IMR-90 (cell line): ENCODE measurements at regions not wholly inside any gene's neighbourhood (a gene's known extent, or its start where the extent isn't known, plus 50 kb on each side); places are given as distances from the start of the nearest gene placed in this dataset.

ENCODE experiments used
- ATAC-seq: fragments of 200-7000 bp; cut with Tn5 transposase; 2 replicates; pipeline ENCODE4 v1.9.1; 2020; ENCODE audit warnings: low read depth, mild to moderate bottlenecking, moderate library complexity
- BruUV-seq: library from RNA; stranded (reverse); fragments of 400-500 nt; replicated peaks from 2 replicates; lab custom pipeline; 2021; lab: Mats Ljungman, UMichigan
- CTCF ChIA-PET: fragments of 300-600 bp; formaldehyde crosslinking; extraction: SDS; loops from one replicate; lab custom pipeline; 2021; ENCODE audit warnings: antibody characterized with exemption; lab: Yijun Ruan, JAX
- POLR2A ChIA-PET: fragments of 300-600 bp; sonication (Branson Sonifier 250); formaldehyde crosslinking; loops from one replicate; lab custom pipeline; 2022; ENCODE audit warnings: antibody characterized with exemption; ENCODE audit not compliant: unreplicated experiment; lab: Charles Lee
- DNase-seq: peaks from one replicate; pipeline ENCODE4 v3.0.0; 2013
- H2AFZ ChIP-seq: replicated peaks from 2 replicates; pipeline ENCODE3; 2013; ENCODE audit warnings: low read length, mild to moderate bottlenecking; ENCODE audit not compliant: poor library complexity
- H2AK5ac ChIP-seq: 2 replicates; pipeline ENCODE4 v1.6.1; 2013; ENCODE audit warnings: low read depth, low read length, inconsistent platforms
- H2AK9ac ChIP-seq: replicated peaks from 2 replicates; pipeline ENCODE3; 2013; ENCODE audit warnings: mild to moderate bottlenecking, low read depth, low read length, moderate library complexity; ENCODE audit not compliant: poor library complexity
- H2BK120ac ChIP-seq: 2 replicates; pipeline ENCODE4 v1.6.1; 2013; ENCODE audit warnings: low read depth, low read length, inconsistent platforms
- H2BK15ac ChIP-seq: 3 replicates; pipeline ENCODE4 v1.6.1; 2013; ENCODE audit warnings: low read depth, low read length, inconsistent platforms
- H2BK20ac ChIP-seq: 2 replicates; pipeline ENCODE4 v1.6.1; 2013; ENCODE audit warnings: low read depth, mild to moderate bottlenecking, inconsistent platforms, low read length, moderate library complexity
- H2BK5ac ChIP-seq: 2 replicates; pipeline ENCODE4 v1.6.1; 2013; ENCODE audit warnings: mild to moderate bottlenecking, low read depth, low read length, inconsistent platforms; ENCODE audit not compliant: poor library complexity, severe bottlenecking
- H3K14ac ChIP-seq: replicated peaks from 2 replicates; pipeline ENCODE4 v1.6.1; 2013; ENCODE audit warnings: low read depth, low read length, inconsistent platforms
- H3K18ac ChIP-seq: 2 replicates; pipeline ENCODE4 v1.6.1; 2013; ENCODE audit warnings: low read depth, low read length, control low read depth
- H3K23ac ChIP-seq: 2 replicates; pipeline ENCODE4 v1.6.1; 2013; ENCODE audit warnings: low read depth, low read length, inconsistent platforms
- H3K27ac ChIP-seq: 2 replicates; pipeline ENCODE4 v1.5.1; 2013; ENCODE audit warnings: mild to moderate bottlenecking, control low read depth, low read length; ENCODE audit not compliant: insufficient read depth
- H3K27me3 ChIP-seq: 2 replicates; pipeline ENCODE4 v1.6.1; 2013; ENCODE audit warnings: low read length; ENCODE audit not compliant: control insufficient read depth, insufficient read depth
- H3K36me3 ChIP-seq: 2 replicates; pipeline ENCODE4 v1.6.1; 2013; ENCODE audit warnings: low read length, mixed read lengths; ENCODE audit not compliant: control insufficient read depth, insufficient read depth
- H3K4ac ChIP-seq: 2 replicates; pipeline ENCODE4 v1.6.1; 2013; ENCODE audit warnings: low read depth, low read length, inconsistent platforms
- H3K4me1 ChIP-seq: 2 replicates; pipeline ENCODE4 v1.6.1; 2013; ENCODE audit warnings: low read length, mixed read lengths; ENCODE audit not compliant: control insufficient read depth, insufficient read depth
- H3K4me2 ChIP-seq: 2 replicates; pipeline ENCODE4 v1.6.1; 2013; ENCODE audit warnings: low read depth, mild to moderate bottlenecking, control low read depth, low read length, moderate library complexity
- H3K4me3 ChIP-seq: 2 replicates; pipeline ENCODE4 v1.5.1; 2013; ENCODE audit warnings: low read depth, mild to moderate bottlenecking, control low read depth, low read length, moderate library complexity; ENCODE audit not compliant: insufficient read depth
- H3K56ac ChIP-seq: 2 replicates; pipeline ENCODE4 v1.6.1; 2013; ENCODE audit warnings: low read length, inconsistent platforms; ENCODE audit not compliant: insufficient read depth; ENCODE audit errors: extremely low read depth
- H3K79me1 ChIP-seq, 2 experiments: 2 replicates each; pipeline ENCODE4 v1.6.1; 2013; ENCODE audit warnings: low read length in 2 of 2, inconsistent platforms in 1 of 2, low read depth in 1 of 2
- H3K9ac ChIP-seq: 2 replicates; pipeline ENCODE4 v1.6.1; 2013; ENCODE audit warnings: low read depth, low read length, control low read depth
- H3K9me1 ChIP-seq: 2 replicates; pipeline ENCODE4 v1.6.1; 2013; ENCODE audit warnings: low read length, inconsistent platforms; ENCODE audit not compliant: insufficient read depth
- H3K9me3 ChIP-seq: 2 replicates; pipeline ENCODE4 v1.6.1; 2013; ENCODE audit warnings: low read length; ENCODE audit not compliant: control insufficient read depth, insufficient read depth
- H4K20me1 ChIP-seq: 2 replicates; pipeline ENCODE4 v1.6.1; 2013; ENCODE audit warnings: low read length, inconsistent platforms; ENCODE audit not compliant: insufficient read depth
- H4K5ac ChIP-seq: 2 replicates; pipeline ENCODE4 v1.6.1; 2013; ENCODE audit warnings: mild to moderate bottlenecking, low read depth, low read length, control low read depth
- H4K8ac ChIP-seq, 2 experiments: 2 replicates each; pipeline ENCODE4 v1.6.1; 2013; ENCODE audit warnings: low read depth in 2 of 2, low read length in 2 of 2, control low read depth in 1 of 2, inconsistent platforms in 1 of 2
- H4K91ac ChIP-seq: 2 replicates; pipeline ENCODE4 v1.6.1; 2013; ENCODE audit warnings: low read depth, low read length, inconsistent platforms; ENCODE audit not compliant: insufficient read depth
- BHLHE40 ChIP-seq: fragments of 150-350 bp; IDR thresholded peaks from 2 replicates; pipeline ENCODE4 v1.6.1; 2016; ENCODE audit warnings: mild to moderate bottlenecking, low read depth, low read length
- CEBPB ChIP-seq: IDR thresholded peaks from 2 replicates; pipeline ENCODE4 v1.6.1; 2012; ENCODE audit warnings: low read depth, low read length, improper control_type of control experiment
- CHD1 ChIP-seq: IDR thresholded peaks from 2 replicates; pipeline ENCODE4 v1.6.1; 2012; ENCODE audit warnings: low read depth, low read length, improper control_type of control experiment
- CTCF ChIP-seq: conservative IDR thresholded peaks from 2 replicates; pipeline ENCODE4 v1.5.1; 2012; ENCODE audit warnings: mild to moderate bottlenecking, low read depth, low read length, improper control_type of control experiment
- ELK1 ChIP-seq: fragments of 150-350 bp; IDR thresholded peaks from 2 replicates; pipeline ENCODE4 v1.6.1; 2016; ENCODE audit warnings: low read depth, mild to moderate bottlenecking, low read length, moderate library complexity, borderline replicate concordance
- MAFK ChIP-seq: IDR thresholded peaks from 2 replicates; pipeline ENCODE4 v1.6.1; 2012; ENCODE audit warnings: low read depth, low read length, improper control_type of control experiment
- MAZ ChIP-seq: IDR thresholded peaks from 2 replicates; pipeline ENCODE4 v1.6.1; 2012; ENCODE audit warnings: low read depth, mild to moderate bottlenecking, low read length, improper control_type of control experiment, moderate library complexity, borderline replicate concordance
- RFX5 ChIP-seq: IDR thresholded peaks from 2 replicates; pipeline ENCODE4 v1.8.0; 2012; ENCODE audit warnings: low read depth, mild to moderate bottlenecking, low read length, moderate library complexity
- USF2 ChIP-seq: fragments of 150-350 bp; IDR thresholded peaks from 2 replicates; pipeline ENCODE4 v1.6.1; 2017; ENCODE audit warnings: mild to moderate bottlenecking, antibody characterized with exemption, low read length, low read depth
- WGBS, 2 experiments: methylation state at CpG; one replicate each; pipeline versions ENCODE4 v1.1.5 to v1.1.7; 2013; ENCODE audit warnings: missing lambda C conversion rate in 2 of 2; ENCODE audit not compliant: insufficient read length in 1 of 2; ENCODE audit errors: extremely low coverage in 2 of 2; 5-methylcytosine and 5-hydroxymethylcytosine counted together
- dilution Hi-C: fragments of 300-500 bp; cut with HindIII; formaldehyde crosslinking; loops from one replicate; pipeline ENCODE4 v1.14.3; 2018; ENCODE audit warnings: low sequenced_read_pairs; ENCODE audit not compliant: unreplicated experiment
- in situ Hi-C: fragments of 300-500 bp; cut with MboI; formaldehyde crosslinking; loops from 3 replicates; pipeline ENCODE4 v1.14.3; 2019; ENCODE audit warnings: low sequenced_read_pairs, inconsistent platforms, mixed read lengths
- intact Hi-C: fragments of 100-400 bp; cut with micrococcal nuclease; formaldehyde crosslinking; loops from 2 replicates; pipeline ENCODE4 v1.10.0; 2022

GRCh38 chr1:106523497-106523896 is 533.0 kb upstream of the PRMT6 start:
- POLR2A ChIA-PET = no interaction called here
- Histone ChIP-seq H4K20me1 (no peaks in the 10 kb centered on the region), H3K9ac (no peak overlapping the region), H3K79me1 (no peaks in the 10 kb centered on the region), H4K8ac (no peak overlapping the region), H3K4me1 (no peaks in the 10 kb centered on the region), H4K91ac (no peak overlapping the region), H2BK20ac (no peak overlapping the region), H2BK15ac (no peak overlapping the region), H2AFZ (no peak overlapping the region), H3K27me3 (no peaks in the 10 kb centered on the region), H3K56ac (no peak overlapping the region), H2BK5ac (no peak overlapping the region), H4K5ac (no peak overlapping the region), H3K9me3 (peaks cover 3% of the 10 kb centered on the region), H3K14ac (no peak overlapping the region), H3K27ac (no peak overlapping the region), H2BK120ac (no peak overlapping the region), H2AK9ac (no peak overlapping the region), H3K4me2 (no peak overlapping the region), H3K4ac (no peak overlapping the region), H2AK5ac (no peak overlapping the region), H3K36me3 (no peaks in the 10 kb centered on the region), H3K23ac (no peak overlapping the region), H3K4me3 (no peak overlapping the region), H3K18ac (no peak overlapping the region), H3K9me1 (no peaks in the 10 kb centered on the region)
- dilution Hi-C loops (no loop called here), in situ Hi-C loops (no loop called here), intact Hi-C loops (no loop called here)
- CTCF ChIA-PET = no interaction called here
- DNase-seq (no peak), ATAC-seq (no peak)
- no CpG with 5 or more reads among the region's 6 CpGs for WGBS, 2 experiments
- no peak for TF ChIP-seq MAFK
- TF ChIP-seq BHLHE40 = no peak
- no peak for TF ChIP-seq MAZ
- no peak for TF ChIP-seq ELK1
- no peak for TF ChIP-seq CEBPB
- no peak for TF ChIP-seq USF2
- no peak for TF ChIP-seq CHD1
- no peak for TF ChIP-seq RFX5
- no peak for TF ChIP-seq CTCF
- BruUV-seq = no TSS peak
